HFFc6 (cell line): ENCODE measurements at regions not wholly inside any gene's neighbourhood (a gene's known extent, or its start where the extent isn't known, plus 50 kb on each side); places are given as distances from the start of the nearest gene placed in this dataset.

Experiments used
- DNase-seq: peaks from one replicate; pipeline ENCODE4 v3.0.0-alpha.2; 2018
- H3K27ac Mint-ChIP-seq: 2 replicates; pipeline ENCODE4 v1.8.0; 2020; ENCODE audit warnings: mild to moderate bottlenecking, mixed read lengths
- H3K27me3 Mint-ChIP-seq: 2 replicates; pipeline ENCODE4 v1.8.0; 2021; ENCODE audit warnings: mild to moderate bottlenecking, moderate library complexity, mixed read lengths; ENCODE audit not compliant: insufficient read depth
- H3K36me3 Mint-ChIP-seq: 2 replicates; pipeline ENCODE4 v1.8.0; 2021; ENCODE audit warnings: low read depth, mixed read lengths
- H3K4me1 Mint-ChIP-seq: 2 replicates; pipeline ENCODE4 v1.8.0; 2020; ENCODE audit warnings: low read depth, mixed read lengths
- H3K4me3 Mint-ChIP-seq: 2 replicates; pipeline ENCODE4 v1.8.0; 2020; ENCODE audit warnings: mild to moderate bottlenecking, moderate library complexity, mixed read lengths
- H3K9me3 Mint-ChIP-seq: 2 replicates; pipeline ENCODE4 v1.8.0; 2020; ENCODE audit warnings: mild to moderate bottlenecking, mixed read lengths
- CTCF ChIP-seq: fragments of 200-600 bp; sonication (generic); IDR thresholded peaks from 2 replicates; pipeline ENCODE4 v1.5.0; 2021; ENCODE audit warnings: antibody characterized with exemption, mild to moderate bottlenecking

- Mint-ChIP-seq H3K9me3 (no peaks in the 10 kb centered on the region), H3K4me1 (peaks cover 9% of the 10 kb centered on the region), H3K36me3 (no peaks in the 10 kb centered on the region), H3K27me3 (peaks cover 6% of the 10 kb centered on the region; the same call in 1 of the 2 replicates), H3K27ac (no peak overlapping the region), H3K4me3 (no peak overlapping the region)
- no peak for TF ChIP-seq CTCF
- no peak for DNase-seq
Measured at GRCh38 chr4:151931563-151931962, 170.8 kb upstream of the GATB start.

- Mint-ChIP-seq H3K36me3 (no peaks in the 10 kb centered on the region), H3K27me3 (peaks cover 2% of the 10 kb centered on the region; the same call in 1 of the 2 replicates), H3K27ac (no peak overlapping the region), H3K9me3 (no peaks in the 10 kb centered on the region), H3K4me1 (peaks cover 14% of the 10 kb centered on the region), H3K4me3 (no peak overlapping the region)
- TF ChIP-seq CTCF: no peak
- no peak for DNase-seq
Measured at GRCh38 chr4:151930372-151930771, 169.6 kb upstream of the GATB start.

- Mint-ChIP-seq H3K27me3 (peaks cover 1% of the 10 kb centered on the region; the same call in 1 of the 2 replicates), H3K9me3 (no peaks in the 10 kb centered on the region), H3K4me3 (no peak overlapping the region), H3K27ac (no peak overlapping the region), H3K36me3 (peaks cover 1% of the 10 kb centered on the region; the same call in 1 of the 2 replicates), H3K4me1 (peaks cover 26% of the 10 kb centered on the region)
- DNase-seq: no peak
- no peak for TF ChIP-seq CTCF
Measured at GRCh38 chr4:151928112-151928511, 167.3 kb upstream of the GATB start.

GRCh38 chr4:151922811-151923210 lies 162.0 kb upstream of the GATB start:
- DNase-seq: peak; percentile 41
- Mint-ChIP-seq H3K4me3 (no peak overlapping the region), H3K27me3 (peaks cover 2% of the 10 kb centered on the region), H3K9me3 (peaks cover 8% of the 10 kb centered on the region), H3K36me3 (peaks cover 15% of the 10 kb centered on the region), H3K27ac (peak overlapping the region; percentile 94), H3K4me1 (peaks cover 55% of the 10 kb centered on the region)
- peak; percentile 56 for TF ChIP-seq CTCF

- Mint-ChIP-seq H3K27ac (peak overlapping the region; percentile 94), H3K4me1 (peaks cover 60% of the 10 kb centered on the region), H3K9me3 (peaks cover 8% of the 10 kb centered on the region), H3K4me3 (peak overlapping the region; percentile 65), H3K36me3 (peaks cover 15% of the 10 kb centered on the region), H3K27me3 (peaks cover 2% of the 10 kb centered on the region)
- DNase-seq: peak; percentile 18
- TF ChIP-seq CTCF: no peak
Measured at GRCh38 chr4:151922306-151922705, 161.5 kb upstream of the GATB start.

GRCh38 chr4:151921811-151922210 lies 161.0 kb upstream of the GATB start:
- H3K4me1 Mint-ChIP-seq: peaks cover 65% of the 10 kb centered on the region
- H3K27me3 Mint-ChIP-seq: peaks cover 2% of the 10 kb centered on the region
- peak; percentile 83 for DNase-seq
- peak overlapping the region; percentile 65 for H3K4me3 Mint-ChIP-seq
- peaks cover 15% of the 10 kb centered on the region for H3K36me3 Mint-ChIP-seq
- peaks cover 8% of the 10 kb centered on the region for H3K9me3 Mint-ChIP-seq
- no peak for TF ChIP-seq CTCF
- H3K27ac Mint-ChIP-seq: peak overlapping the region; percentile 94
